HG03469 (cell line): ENCODE measurements at regions not wholly inside any gene's neighbourhood (a gene's known extent, or its start where the extent isn't known, plus 50 kb on each side); places are given as distances from the start of the nearest gene placed in this dataset.
A peak's percentile ranks its signal among the peaks of the same experiment; 100 is the strongest.

Source experiments
- ATAC-seq: cut with Tn5 transposase; IDR thresholded peaks from one replicate; pipeline ENCODE4 v1.9.1; 2021; ENCODE audit warnings: mild to moderate bottlenecking, moderate library complexity, moderate number of reproducible peaks; ENCODE audit not compliant: unreplicated experiment

DNA sequence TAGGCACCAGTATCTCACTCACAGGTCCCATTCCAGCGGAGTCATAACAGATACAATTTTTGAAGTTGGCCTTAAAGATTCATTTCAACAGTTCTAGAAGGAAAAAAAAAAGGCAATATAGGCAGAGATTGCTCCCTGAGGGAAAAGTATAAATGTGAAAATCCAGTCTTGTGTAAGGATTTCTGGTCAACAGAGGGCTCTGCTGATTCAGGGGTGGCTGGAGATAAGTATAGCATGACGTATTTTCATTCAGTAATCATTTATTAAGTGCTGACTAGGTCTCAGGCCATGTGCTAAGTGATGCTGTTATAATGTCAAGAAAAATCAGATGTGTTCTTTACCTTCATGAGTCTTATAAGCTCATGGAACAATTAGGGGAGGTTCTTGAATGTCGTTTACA is 377.3 kb upstream of the MEF2C start:
- no peak for ATAC-seq

DNA sequence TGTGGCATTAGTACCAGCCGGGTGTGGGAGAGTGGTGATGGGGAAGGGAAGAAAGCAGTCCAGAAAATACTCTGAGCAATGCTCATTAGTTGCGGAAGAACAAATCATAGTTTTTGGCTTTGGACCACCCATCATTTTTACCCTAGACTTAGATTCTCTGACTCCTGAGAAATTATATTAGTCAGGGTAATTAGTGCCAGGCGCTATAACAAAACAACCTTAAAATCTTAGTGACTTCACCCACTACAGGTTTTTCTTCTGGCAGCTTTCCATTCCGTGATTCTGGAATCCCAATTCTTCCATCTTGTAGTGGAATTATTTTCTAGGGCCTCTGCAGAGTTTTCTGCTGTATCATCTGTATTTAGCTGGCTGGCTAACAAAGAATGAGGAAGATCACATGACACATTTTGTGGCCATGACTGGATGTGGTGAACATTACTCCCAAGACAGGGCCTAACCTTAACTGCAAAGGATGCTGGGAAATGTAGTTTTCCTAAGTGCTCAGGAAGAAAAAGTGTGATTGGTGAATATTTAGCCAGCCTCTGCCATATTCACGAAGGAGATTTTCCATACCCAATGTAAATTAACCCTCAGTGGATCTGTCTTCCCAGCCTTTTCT is 373.0 kb upstream of the MEF2C start:
- ATAC-seq = no peak

DNA sequence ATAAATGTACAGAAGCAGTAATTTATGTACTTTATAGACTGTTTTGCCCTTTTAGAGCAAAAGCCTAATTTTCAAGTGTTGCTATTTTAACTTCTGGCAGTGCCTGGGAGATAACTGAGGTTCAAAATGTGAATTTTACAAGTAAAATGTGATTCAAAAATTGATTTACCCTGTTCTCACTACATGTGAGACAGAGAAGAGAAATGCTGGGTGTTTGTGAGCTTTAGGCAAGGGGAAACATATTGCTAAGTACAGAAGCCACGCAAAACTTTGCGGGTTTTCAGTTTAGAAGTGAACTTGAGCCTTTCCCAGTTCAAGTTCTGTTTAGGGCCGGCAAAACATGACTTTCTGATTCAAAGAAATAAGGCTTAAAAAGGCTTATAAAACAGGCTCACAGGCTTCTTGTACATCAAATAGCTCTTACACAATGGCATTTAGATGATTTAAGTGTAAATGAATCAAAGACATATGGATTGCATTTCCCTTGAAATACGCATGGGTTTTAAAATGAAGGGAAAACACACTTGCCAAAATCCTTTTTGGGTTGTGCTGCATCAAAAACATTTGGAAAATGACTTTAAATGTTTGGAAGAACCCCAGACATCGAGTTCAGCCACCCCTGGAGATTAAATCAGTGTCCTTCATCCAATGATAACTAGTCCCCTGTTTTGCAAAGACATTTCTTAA is 370.8 kb upstream of the MEF2C start:
- no peak for ATAC-seq

DNA sequence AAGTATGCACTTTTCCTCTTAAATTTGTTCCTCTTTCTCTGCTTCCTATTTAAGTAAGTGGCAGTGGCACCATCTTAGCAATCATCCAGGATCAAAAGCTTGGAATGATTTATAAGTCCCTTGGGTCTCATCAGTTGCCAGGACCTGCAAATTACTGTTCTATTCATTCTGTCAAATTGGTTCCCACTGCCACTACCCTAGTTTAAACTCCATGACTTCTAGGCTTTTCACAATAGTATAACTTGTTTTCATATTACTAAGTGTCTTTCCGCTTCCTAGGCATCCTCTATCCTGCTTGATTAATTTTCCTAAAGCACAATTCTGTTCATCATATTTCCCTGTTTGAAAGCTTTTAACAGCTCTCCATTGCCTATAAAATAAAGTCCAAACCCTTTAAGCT is 363.9 kb upstream of the MEF2C start:
- no peak for ATAC-seq

DNA sequence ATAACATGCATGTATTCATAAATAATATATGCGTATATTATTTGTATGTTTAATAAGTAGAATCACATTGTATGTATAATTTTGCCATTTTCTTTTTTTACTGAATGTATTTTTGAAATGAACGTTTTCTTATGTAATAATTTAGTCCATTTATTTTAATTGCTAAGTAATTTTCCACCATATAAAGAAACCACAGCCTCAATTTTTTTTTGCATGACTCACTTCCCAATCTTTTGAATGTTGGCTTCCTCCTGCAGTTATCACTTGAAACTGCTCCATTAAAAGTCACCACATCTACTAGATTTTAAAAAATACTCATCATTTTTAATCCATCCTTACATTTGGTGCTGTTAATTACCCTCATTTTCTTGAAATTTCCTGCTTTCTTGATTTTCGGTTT is 363.3 kb upstream of the MEF2C start:
- no peak for ATAC-seq

DNA sequence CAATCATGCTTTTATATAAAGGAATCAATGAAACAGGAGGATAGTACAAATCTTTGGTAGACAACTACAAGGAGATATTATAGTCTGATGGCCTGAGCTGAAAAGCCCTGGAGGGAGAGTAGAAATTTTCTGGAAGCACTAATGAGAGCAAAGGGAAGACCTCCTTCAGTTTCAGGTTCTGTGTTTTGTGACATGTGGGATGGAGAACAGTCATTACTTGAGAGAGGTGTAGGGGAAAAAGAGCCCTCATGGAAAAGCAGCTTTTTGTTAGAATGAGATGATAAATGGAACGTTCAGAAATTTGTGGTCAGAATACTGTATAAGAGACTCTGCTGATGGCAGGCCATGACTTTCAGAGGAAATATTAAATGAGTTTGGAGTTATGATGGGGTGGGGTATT is 360.6 kb upstream of the MEF2C start:
- ATAC-seq = no peak

DNA sequence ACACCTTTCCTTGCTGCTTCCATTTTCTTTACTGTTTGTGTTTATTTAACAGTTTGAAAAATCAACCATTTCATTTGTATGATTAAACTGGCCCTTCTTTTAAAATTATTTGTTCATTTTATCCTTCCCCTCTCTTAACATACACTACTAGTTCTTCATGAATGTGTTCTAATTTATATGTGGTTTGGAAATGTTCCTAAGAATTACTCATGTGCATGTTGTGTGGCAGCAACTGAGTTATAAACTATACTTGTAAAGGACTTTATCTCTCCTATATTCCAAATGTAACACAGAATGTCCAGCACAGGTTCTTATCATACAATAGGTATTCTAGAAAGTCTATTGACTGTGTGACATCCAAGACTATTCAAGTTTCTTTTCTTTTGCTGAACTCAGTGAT is 358.2 kb upstream of the MEF2C start:
- ATAC-seq = no peak

DNA sequence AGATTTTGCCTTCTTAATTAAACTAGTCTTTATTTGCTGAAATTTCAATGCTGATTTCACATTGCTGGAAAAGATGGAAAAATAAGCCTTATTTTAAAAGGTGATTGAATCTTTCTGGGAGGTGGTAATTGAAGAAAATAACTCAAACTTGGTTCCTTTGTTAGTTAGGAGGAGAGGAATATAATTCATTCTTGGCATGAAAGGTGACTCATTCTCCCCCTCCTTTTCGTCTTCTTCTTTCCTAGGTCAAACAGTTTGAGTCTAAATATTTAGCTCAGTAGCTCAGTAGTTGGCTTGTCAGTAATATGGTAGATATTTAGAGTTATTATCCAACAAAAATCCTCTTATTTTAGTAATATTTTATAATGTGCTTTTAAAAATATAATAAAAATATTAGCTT is 353.9 kb upstream of the MEF2C start:
- ATAC-seq = no peak

DNA sequence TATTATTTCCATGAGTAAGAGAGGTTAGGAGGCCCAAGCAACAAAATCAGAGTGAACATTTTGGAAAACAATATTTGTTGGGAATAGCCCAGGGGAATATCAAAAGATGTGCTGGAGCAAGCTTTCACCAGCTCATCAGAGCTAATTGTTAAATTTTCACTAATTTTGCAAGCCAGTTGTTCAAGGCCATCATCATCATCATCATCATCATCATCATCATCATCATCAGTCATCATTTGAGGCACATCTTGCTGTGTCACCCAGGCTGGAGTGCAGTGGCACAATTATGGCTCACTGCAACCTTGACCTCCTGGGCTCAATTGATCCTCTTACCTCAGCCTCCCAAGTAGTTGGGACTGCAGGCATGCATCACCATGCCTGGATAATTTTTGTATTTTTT is 350.5 kb upstream of the MEF2C start:
- no peak for ATAC-seq

DNA sequence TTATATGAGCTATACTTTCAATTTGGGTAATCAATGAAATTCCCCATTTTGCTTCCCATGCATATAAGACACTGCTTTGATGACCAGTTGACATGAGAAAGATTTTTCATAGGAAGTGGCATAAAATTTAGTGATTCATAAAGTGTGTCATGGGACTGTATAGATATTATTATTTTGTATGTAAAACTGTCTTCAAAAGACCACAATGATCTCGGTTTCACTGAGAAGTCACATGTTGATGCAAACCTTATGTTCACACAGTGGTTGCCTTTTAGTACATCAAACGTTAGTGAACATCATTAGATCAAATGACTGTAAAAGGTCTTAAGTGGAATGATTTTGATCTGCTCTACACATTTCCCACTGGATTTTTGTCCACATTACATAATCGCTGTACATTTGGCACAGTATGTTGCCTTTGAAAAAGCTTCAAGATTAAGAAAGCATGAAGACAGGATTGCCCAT is 349.2 kb upstream of the MEF2C start:
- ATAC-seq = peak; percentile 96

DNA sequence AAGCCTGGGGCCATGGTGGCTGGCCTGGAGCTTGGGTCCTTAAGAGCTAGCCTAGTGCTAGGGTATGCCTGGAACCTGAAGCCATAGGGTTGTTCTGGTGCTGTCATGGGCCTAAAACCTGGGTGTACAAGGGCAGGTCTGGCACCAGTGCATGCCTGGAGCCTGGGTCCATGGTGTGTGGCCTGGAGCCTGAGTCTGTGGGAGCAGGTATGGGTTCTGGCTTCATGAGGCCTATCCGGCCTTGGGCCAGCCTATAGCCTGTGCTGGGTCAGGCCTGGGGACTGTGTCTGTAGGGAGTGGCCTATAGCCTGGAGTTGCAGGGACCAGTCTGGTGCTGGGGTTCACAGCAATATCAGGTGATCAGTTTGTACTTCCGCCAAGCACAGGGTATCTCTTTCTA is 347.2 kb upstream of the MEF2C start:
- no peak for ATAC-seq

DNA sequence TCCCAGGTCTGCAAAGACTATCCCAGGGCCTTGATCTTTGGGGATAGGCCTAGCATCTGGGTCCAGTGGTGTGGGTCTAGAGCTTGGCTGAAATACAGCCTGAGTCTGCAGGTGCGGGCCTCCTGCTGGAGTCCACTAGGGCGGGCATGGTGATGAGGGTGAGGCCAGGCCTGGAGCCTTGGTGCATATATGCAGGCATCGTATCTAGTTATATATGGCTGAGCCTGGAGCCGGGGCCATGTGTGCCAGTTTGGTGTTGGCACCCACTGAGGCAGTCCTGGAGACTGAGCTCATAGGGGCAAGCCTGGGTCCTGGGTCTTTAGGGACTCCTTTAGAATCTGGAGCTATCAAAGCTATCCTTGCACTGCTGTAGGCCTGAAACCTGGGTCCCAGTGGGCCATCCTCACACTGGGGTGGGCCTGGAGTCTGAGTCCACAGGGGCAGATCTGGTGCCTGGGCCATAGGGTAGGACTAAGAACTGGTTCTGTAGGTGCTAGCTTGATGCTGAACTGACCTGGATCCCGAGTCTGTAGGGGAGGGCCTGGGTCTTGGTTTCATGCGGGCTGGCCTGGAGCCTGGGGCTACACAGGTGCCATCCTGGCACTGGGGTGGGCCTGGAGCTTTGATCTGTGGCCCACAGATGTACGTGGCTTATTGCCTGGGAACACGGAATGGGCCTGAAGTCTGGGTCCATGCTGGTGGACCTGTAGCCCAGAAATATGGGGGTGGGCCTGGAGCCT is 346.5 kb upstream of the MEF2C start:
- no peak for ATAC-seq

DNA sequence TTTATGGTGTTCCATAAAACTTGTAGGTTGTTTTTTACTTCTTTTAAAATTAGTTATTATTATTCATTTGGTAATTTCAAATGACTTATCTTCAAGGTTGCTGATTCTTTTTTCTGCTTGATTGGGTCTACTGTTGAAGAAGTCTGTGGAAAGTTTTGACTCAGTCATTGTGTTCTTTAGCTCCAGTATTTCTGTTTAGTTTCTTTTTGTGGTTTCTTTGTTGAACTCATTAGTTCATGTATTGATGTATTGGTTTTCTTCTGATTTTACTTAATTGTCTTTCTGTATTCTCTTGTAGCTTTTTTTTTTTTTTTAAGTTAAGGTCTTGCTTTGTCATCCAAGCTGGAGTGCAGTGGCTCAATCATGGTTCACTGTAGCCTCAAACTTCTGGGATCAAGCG is 345.4 kb upstream of the MEF2C start:
- no peak for ATAC-seq

DNA sequence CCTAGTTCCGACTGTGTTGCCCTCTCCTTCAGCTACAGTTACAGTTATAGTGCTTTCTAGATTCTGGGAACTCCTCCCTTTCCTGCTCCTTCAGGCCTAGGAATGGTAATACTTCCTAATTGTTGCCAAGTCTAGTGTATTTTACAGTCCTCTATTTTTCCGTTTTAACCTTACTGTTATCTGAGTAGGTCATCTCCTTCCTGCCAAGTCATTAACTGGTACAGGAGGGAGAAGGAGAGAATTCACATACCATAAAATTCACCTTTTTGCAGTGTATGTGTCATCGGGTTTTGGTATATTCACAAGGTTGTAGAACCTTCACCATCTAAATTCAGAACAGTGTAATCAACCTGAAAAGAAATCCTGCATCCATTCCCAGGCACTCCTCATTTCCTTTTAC is 335.4 kb upstream of the MEF2C start:
- ATAC-seq = no peak

DNA sequence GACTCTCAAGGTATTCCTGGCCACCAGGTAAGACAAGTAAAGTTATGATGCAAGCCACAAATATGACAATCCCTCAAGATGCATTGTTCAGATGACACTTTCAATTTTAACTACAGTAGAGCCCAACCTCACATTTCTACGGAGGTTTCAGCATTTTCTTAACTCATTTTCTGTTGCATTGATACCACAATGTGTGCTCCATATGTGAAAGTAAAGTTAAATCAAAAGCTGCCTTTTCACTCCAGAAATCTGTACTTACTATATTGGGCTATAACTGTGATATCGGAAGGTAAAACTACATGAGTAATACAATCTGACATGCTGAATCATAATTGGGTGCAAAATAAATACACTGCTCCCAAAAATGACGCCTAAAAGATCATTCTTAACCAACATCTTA is 333.6 kb upstream of the MEF2C start:
- ATAC-seq = no peak

DNA sequence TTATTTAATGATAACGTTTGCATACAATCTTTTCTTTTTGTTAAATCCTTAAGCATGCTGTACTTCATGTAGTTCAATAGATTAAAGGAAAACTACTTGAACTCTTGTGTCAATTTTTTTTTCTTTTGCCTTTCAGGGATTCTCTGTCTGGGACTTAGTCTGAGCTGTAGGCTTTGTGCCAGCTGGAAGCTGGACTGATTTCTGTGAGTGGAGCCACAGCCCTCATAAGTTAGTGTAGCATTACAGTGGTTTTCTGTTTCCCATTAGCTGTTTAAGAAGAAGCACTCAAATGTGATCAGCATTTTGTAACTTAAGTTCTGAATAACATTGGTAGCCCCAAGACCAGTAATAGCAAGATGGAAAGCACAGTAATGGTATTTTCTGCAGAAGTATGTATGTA is 330.6 kb upstream of the MEF2C start:
- no peak for ATAC-seq

DNA sequence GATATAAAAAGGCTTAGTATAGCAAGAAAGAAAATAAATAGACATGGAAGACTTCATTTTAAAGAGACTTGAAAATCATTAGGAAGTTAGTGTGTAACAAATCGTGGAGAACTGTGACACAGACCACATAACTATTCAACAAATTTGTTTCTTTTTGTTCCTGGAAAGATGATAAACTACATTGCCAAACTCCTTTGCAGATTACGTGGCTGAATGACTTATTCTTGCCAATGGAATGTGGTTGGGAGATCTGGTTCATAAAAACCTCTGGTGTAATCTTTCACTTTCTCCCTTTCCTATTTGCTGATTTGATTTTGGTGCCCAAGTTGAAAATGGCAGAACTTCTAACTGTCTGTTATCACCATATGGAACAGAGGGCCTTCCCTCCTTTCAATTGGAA is 328.9 kb upstream of the MEF2C start:
- ATAC-seq = no peak

DNA sequence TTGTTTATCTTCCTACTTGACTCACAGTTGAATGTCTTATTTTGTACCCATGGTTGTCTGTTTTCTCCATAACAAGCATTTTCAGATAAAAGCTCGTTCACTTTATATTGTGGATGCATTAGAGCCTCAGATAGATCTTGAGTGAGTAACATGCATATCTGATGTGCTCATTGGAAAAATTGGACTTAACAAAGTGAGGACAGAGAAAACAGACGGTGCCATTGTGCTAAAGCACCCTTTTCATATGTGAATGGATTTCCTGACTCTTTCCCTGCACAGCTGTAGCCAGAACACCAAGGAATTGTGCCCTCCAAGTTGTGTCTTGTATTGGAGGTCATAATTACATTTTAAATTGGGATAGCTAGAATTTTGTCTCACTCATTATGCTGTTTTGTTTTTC is 325.8 kb upstream of the MEF2C start:
- ATAC-seq = no peak

DNA sequence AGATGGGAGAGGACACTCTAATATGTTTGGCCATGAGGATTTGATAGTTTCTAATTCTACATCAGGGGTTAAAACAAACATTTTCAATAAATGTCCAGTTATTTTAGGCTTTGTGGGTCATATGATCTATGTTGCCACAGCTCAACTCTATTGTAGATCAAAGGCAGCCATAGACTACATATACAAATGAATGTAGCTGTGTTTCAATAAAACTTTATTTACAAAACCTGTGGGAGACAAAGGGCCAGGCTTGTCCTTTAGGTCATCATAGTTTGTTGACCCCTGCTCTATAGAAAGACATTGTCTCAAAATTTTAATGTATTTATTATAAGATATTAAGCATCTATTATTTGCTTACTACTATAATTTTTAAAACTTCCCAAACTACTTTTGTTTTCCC is 325.4 kb upstream of the MEF2C start:
- no peak for ATAC-seq

DNA sequence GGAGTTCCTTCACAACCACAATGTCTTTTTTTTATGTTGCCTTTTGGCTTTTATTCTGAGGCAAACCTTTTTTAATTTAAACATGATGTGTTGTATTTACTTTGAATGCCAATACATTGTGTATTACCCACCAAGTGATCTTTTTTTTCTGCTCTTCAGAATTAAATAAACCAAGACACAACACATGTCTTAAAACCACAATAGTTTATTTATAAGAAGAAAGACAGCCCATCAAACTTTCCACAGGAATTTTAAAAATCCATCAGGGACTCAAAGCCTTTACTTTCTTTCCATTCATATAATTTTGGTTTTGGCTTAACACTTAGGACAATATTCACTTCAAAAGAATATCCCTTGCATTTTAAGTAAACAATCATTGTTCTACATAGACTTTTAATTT is 321.8 kb upstream of the MEF2C start:
- no peak for ATAC-seq

DNA sequence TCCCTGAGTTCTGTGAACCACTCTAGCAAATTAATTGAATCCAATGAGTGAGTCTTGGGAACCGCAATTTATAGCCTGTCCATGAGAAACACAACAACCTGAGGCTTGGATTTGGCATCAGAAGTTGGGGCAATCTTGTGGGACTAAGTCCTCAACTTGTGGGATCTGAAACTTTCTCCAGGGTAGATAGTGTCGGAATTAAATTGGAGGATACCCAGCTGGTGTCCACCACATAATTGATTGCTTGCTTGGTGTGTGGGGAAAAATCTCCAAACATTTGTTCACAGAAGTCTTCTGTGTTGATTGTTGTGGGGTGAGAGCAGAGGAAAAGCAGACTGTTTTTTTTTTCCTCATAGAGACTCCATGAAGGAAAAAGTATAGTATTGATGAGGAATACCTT is 320.6 kb upstream of the MEF2C start:
- ATAC-seq = no peak

DNA sequence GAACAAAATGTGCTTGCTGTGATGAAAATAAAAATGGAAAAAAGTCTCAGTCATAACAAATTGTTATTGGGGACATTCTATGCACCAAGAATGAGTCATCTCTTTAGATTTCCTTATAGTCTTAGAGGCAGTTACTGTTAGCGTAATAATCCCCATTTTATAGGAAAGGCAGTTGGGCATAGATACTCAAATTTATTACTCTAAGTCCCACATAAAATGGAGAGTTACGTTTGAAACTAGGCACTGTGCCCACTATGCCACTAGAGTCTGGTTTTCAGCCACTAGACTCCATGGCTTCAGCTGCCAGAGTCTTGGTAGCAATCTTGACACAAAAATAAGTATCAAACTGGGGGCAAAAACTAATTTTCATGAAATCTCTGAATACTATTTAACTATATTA is 317.9 kb upstream of the MEF2C start:
- no peak for ATAC-seq
